H1 (cell line): ENCODE measurements at regions not wholly inside any gene's neighbourhood (a gene's known extent, or its start where the extent isn't known, plus 50 kb on each side); places are given as distances from the start of the nearest gene placed in this dataset.

Source experiments
- HDAC6 ChIP-seq: IDR thresholded peaks from one replicate; pipeline ENCODE4 v1.7.1; 2012; ENCODE audit warnings: low read depth, mild to moderate bottlenecking, inconsistent platforms, low read length, moderate library complexity
- MAFK ChIP-seq: IDR thresholded peaks from 2 replicates; pipeline ENCODE4 v1.6.1; 2012; ENCODE audit warnings: low read depth, mild to moderate bottlenecking, improper control_type of control experiment, low read length
- POLR2AphosphoS5 ChIP-seq: IDR thresholded peaks from 2 replicates; pipeline ENCODE4 v1.6.1; 2011; ENCODE audit warnings: low read depth, low read length
- SP1 ChIP-seq: IDR thresholded peaks from 2 replicates; pipeline ENCODE4 v1.6.1; 2011; ENCODE audit warnings: low read depth, low read length
- TAF1 ChIP-seq: IDR thresholded peaks from 2 replicates; pipeline ENCODE4 v1.6.1; 2011; ENCODE audit warnings: mild to moderate bottlenecking, low read depth, low read length
- YY1 ChIP-seq: IDR thresholded peaks from 2 replicates; pipeline ENCODE4 v1.6.1; 2011; ENCODE audit warnings: low read depth, mild to moderate bottlenecking, low read length

DNA sequence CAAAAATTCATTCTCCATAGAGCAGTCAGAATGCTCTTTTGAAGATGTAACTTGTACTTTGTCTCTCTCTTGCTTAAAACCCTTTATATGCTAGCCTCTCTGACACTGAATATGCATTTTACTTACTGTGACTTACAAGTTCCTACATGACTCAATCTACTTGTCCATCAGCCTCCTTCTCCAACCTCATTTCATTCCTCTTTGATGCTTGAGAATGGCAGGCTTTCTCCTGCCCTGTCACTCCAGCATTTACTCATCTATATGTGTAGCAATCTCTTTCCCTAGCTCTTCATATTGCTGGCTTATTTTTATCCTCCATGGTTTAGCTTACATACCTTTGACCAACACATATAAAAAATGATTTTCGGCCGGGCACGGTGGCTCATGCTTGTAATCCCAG lies 561.9 kb downstream of the CCER1 start (continued):
- TF ChIP-seq MAFK (no peak), HDAC6 (no peak), POLR2AphosphoS5 (no peak), SP1 (no peak), TAF1 (no peak), YY1 (no peak)
- TF ChIP-seq, all 59 proteins: peak for 0
